NCI-H2196 treated with DMSO at 0.1 percent for 48 hours (cell line): ENCODE measurements at regions not wholly inside any gene's neighbourhood (a gene's known extent, or its start where the extent isn't known, plus 50 kb on each side); places are given as distances from the start of the nearest gene placed in this dataset.

Experiments used
- DNase-seq: peaks from one replicate; lab custom pipeline; 2025; ENCODE audit not compliant: unreplicated experiment; lab: John Stamatoyannopoulos, UW

- no peak for DNase-seq
Observed at GRCh38 chr17:77454242-77455095, 313.7 kb downstream of the SEC14L1 start.

- no peak for DNase-seq
Observed at GRCh38 chr17:77455111-77455890, 314.5 kb downstream of the SEC14L1 start.

- no peak for DNase-seq
Observed at GRCh38 chr17:77455891-77456260, 315.1 kb downstream of the SEC14L1 start.

- no peak for DNase-seq
Observed at GRCh38 chr17:77456271-77456950, 315.6 kb downstream of the SEC14L1 start.

GRCh38 chr17:77456951-77457548 is 316.3 kb downstream of the SEC14L1 start:
- DNase-seq = no peak

GRCh38 chr17:77457572-77458201 is 316.9 kb downstream of the SEC14L1 start:
- DNase-seq = no peak

GRCh38 chr17:77458202-77459017 is 317.6 kb downstream of the SEC14L1 start:
- DNase-seq = no peak

- no peak for DNase-seq
Observed at GRCh38 chr17:77459018-77459755, 318.4 kb downstream of the SEC14L1 start.

- DNase-seq = no peak
Observed at GRCh38 chr17:77460514-77461046, 319.8 kb downstream of the SEC14L1 start.

- DNase-seq = no peak
Observed at GRCh38 chr17:77461277-77462057, 320.7 kb downstream of the SEC14L1 start.

- no peak for DNase-seq
Observed at GRCh38 chr17:77462090-77462489, 321.3 kb downstream of the SEC14L1 start.

- DNase-seq = no peak
Observed at GRCh38 chr17:77462553-77463497, 322.1 kb downstream of the SEC14L1 start.

- no peak for DNase-seq
Observed at GRCh38 chr17:77464988-77465357, 324.2 kb downstream of the SEC14L1 start.

GRCh38 chr17:77465358-77466041 is 324.7 kb downstream of the SEC14L1 start:
- DNase-seq = no peak

- DNase-seq = no peak
Observed at GRCh38 chr17:77466140-77466539, 325.4 kb downstream of the SEC14L1 start.

- DNase-seq = no peak
Observed at GRCh38 chr17:77466596-77467223, 325.9 kb downstream of the SEC14L1 start.
